NB4 (cell line): ENCODE measurements at regions not wholly inside any gene's neighbourhood (a gene's known extent, or its start where the extent isn't known, plus 50 kb on each side); places are given as distances from the start of the nearest gene placed in this dataset.

Source experiments
- DNase-seq: peaks from one replicate; pipeline ENCODE4 v3.0.0; 2010; ENCODE audit warnings: low read depth
- H3K4me3 ChIP-seq: one replicate; pipeline ENCODE4 v1.5.1; 2011; ENCODE audit warnings: mild to moderate bottlenecking, low read depth, low read length, moderate library complexity
- CTCF ChIP-seq: IDR thresholded peaks from one replicate; pipeline ENCODE4 v1.5.1; 2012; ENCODE audit warnings: low read depth, low read length
- MAX ChIP-seq: IDR thresholded peaks from 2 replicates; pipeline ENCODE4 v1.6.1; 2011; ENCODE audit warnings: low read depth, low read length
- MYC ChIP-seq: IDR thresholded peaks from 2 replicates; pipeline ENCODE4 v1.6.1; 2011; ENCODE audit warnings: low read depth, low read length
- POLR2A ChIP-seq: IDR thresholded peaks from 2 replicates; pipeline ENCODE4 v1.6.1; 2011; ENCODE audit warnings: mild to moderate bottlenecking; ENCODE audit not compliant: insufficient read length; ENCODE audit errors: extremely low read depth

GRCh38 chr5:20105915-20106314, 117.9 kb upstream of the CDH18 start:
- no peak overlapping the region for H3K4me3 ChIP-seq
- TF ChIP-seq CTCF: no peak
- TF ChIP-seq MYC: no peak
- no peak for TF ChIP-seq POLR2A
- TF ChIP-seq MAX: no peak
- no peak for DNase-seq

GRCh38 chr5:20102293-20102692, 114.3 kb upstream of the CDH18 start:
- DNase-seq: no peak
- no peak for TF ChIP-seq MYC
- TF ChIP-seq CTCF: no peak
- TF ChIP-seq POLR2A: no peak
- no peak for TF ChIP-seq MAX
- H3K4me3 ChIP-seq: no peak overlapping the region

GRCh38 chr5:20098694-20099093, 110.7 kb upstream of the CDH18 start:
- no peak for TF ChIP-seq MYC
- no peak for TF ChIP-seq POLR2A
- no peak for TF ChIP-seq CTCF
- no peak for TF ChIP-seq MAX
- no peak overlapping the region for H3K4me3 ChIP-seq
- no peak for DNase-seq

GRCh38 chr5:20088361-20088760, 100.4 kb upstream of the CDH18 start:
- TF ChIP-seq MYC (no peak), POLR2A (no peak), CTCF (no peak), MAX (no peak)
- DNase-seq: no peak
- H3K4me3 ChIP-seq: no peak overlapping the region

GRCh38 chr5:20087299-20087698, 99.3 kb upstream of the CDH18 start:
- TF ChIP-seq CTCF (no peak), MYC (no peak), MAX (no peak), POLR2A (no peak)
- no peak overlapping the region for H3K4me3 ChIP-seq
- no peak for DNase-seq

GRCh38 chr5:20077186-20077585, 89.2 kb upstream of the CDH18 start:
- DNase-seq: no peak
- TF ChIP-seq MAX (no peak), CTCF (no peak), MYC (no peak), POLR2A (no peak)
- no peak overlapping the region for H3K4me3 ChIP-seq
